A172 (cell line): ENCODE measurements at regions not wholly inside any gene's neighbourhood (a gene's known extent, or its start where the extent isn't known, plus 50 kb on each side); places are given as distances from the start of the nearest gene placed in this dataset.

Experiments
- DNase-seq: peaks from one replicate; pipeline ENCODE4 v3.0.0-alpha.2; 2015; ENCODE audit warnings: low spot score

DNA sequence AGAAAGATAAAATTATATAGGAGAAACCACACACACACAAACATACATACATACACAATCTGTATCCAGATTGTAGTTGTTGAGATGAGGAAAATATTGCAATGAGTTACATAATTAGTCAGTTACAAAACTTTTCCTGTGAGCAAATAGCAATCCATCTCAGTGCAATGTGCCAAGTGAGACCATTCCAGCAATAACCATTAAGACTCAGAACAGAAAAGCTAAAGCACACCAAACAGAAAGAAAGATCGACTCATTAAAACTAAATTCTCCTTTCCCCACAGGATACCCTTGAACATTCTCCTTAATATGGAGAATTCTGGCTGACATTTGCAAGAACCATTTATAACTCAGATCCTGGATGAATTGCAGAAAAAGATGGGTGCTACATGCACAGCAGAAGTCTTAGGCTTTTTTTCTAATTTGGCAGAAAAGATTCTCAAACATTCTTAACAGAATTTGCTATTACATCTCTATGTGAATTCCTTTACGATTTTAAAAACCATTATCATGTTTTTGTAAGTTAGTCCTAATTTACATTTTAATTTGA is 1341.2 kb upstream of the SPRY2 start:
- DNase-seq, result no peak

DNA sequence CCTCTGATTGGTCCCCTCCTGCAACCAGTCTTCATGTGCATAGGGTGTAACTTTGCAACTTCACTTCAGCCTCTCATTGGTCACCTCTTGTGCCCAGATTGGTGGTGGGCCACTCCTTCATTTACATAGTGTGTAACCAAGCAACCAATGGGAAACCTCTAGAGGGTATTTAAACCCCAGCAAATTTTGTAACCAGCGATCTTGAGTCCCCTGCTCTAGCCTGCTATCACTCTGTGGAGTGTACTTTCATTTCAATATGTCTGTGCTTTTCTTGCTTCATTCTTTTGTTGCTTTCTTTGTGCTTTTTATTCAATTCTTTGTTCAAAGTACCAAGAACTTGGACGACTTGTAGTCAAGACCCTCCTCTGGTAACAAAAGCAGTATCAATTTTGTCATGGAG is 1336.9 kb upstream of the SPRY2 start:
- no peak for DNase-seq

DNA sequence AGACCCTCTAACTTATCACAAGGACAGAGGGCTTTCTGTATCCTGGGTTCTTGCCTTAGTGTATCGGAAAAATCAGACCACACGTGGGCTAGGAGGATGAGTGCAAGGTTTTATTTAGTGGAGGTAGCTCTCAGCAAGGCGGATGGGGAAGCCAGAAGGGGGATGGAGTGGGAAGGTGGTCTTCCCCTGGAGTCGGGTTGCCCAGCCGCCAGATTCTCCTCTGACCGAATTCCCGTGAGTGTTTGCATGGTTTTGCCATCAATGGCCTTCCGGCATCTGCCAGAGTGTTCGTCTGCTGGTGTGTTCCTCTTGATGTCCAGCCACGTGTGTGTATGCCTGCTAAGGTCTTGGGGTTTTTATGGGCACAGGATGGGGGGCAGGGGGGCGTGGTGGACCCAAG is 1335.1 kb upstream of the SPRY2 start:
- DNase-seq, result no peak

DNA sequence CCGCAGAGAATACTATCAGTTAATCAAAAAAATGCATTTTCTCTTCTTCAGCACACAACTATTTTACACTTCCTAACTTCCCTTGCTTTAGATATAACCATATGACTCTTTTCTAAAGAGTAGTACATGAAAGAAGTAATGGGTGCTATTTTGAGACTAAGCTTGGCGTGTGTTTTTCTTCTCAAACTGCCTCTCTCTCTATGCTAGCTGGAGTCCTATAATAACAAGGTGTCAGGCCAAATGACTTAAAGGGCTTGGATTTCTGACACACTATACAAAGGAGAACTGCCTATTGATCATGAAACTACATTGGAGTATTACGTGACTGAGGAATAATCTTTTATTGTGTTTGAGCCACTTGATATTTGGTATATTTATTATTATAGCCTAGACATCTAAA is 1330.1 kb upstream of the SPRY2 start:
- DNase-seq, result no peak

DNA sequence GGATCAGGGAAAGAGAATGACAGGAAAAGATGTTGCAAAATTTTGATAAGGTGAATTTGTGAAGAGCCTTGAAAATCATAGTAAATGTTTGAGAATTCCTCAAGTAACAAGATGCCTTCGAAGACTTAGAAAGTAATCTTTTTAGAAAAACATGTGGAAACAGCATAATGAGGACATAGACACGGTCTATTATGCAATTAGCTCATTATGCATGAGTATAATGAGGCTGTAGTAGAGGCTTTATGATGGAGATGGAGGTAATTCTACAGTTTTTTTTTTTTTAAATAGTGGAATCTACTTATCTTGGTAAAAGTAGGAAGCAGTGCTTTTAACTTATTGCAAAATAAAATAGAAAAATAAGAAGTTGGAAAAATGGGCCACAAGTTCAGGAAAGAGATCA is 1329.1 kb upstream of the SPRY2 start:
- DNase-seq, result no peak

DNA sequence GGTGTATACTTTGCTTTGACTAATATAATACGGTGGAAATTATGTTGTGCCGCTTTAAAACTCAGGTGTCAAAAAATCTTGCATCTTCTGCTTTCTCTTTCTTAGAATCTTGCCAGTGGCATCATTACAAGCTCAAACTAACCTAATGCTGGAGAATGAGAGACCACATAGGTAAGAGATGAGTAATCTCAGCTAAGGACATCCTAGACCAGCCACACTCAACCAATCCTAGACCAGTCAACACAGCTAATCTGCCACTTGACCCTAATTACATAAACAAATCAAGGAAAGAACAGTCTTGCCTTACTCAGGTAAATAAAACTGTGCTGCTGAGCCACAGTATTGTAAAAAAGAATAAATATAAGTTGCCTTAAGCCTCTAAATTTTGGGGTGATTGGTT is 1323.9 kb upstream of the SPRY2 start:
- no peak for DNase-seq

DNA sequence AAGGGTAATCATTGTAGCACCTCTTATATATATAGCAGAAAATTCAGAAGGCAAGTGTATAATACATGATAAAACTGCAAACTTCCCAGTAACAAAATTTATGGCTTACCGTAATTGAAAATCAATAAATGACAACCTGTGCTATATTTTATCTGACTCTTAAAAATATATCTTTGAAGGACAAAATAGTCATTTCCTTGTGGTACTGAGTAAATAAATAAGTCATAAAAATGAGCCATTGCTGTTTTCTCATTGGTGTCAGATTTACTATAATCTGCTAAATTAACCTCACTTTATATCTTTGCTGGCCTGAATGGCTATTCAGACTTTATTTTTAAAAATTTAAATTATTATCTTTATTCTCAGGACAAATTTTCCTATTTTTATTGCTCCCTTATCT is 1319.1 kb upstream of the SPRY2 start:
- no peak for DNase-seq

DNA sequence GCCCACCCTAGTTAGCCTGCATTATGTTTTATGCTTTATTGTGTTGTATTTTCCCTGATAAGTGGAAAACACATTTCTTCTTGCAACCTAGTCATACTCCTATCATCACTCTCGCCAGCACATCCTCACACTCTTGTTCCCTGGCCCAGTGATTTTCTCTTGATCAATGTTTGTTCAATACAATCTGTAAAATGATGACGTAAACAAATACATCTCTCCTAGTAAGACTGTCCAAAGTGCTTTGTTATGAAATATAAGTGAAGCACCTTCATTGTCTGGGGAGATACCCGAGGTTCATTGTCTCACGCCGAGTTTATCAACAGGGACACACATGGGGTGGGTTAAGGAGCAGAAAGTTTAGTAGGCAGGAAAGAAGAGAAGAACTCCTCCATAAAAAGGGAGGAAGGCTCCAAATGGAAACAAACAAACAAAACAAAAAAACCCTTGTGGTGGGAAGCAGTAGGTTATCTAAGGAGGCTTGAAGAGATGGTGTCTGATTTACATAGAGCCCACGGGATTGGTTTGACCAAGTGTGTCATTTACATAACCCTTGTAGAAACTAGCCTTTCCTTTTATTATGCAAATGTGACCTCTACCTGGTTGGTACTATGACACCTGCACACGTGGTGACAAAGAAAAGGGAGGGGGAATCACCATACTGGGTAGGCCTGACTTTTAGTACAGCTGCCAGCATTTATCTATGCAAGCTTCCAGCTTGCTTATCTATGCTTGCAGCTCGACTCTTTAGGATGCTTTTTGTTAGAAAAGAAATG is 1317.9 kb upstream of the SPRY2 start:
- no peak for DNase-seq

DNA sequence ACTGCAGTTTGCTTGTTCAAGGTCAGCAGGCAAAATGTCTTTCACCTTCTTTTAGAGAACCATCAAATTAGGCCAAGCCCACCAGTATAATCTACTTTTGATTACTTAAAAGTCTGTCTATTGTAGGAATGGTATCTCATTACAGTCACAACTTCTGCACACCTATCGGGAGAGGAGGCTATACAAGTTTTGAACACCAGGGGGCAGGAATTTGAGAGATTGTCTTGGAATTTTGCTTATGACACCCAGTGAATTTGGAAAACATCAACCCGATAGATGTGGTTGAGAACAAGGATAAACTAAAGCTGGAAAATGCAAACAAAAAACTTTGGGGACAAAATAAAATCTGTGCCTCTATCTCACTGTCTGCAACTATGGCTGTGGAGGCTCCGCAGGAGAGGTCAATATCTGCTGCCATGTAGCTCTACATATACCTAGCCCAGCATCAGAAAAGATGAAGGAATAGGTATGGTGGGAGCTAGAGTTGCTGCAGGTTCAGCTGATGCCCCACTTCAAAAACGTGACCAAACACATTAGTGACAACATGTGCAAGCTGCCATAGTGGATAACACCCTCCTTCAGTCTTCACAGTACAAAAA is 1299.2 kb upstream of the SPRY2 start:
- peak; percentile 13 for DNase-seq

DNA sequence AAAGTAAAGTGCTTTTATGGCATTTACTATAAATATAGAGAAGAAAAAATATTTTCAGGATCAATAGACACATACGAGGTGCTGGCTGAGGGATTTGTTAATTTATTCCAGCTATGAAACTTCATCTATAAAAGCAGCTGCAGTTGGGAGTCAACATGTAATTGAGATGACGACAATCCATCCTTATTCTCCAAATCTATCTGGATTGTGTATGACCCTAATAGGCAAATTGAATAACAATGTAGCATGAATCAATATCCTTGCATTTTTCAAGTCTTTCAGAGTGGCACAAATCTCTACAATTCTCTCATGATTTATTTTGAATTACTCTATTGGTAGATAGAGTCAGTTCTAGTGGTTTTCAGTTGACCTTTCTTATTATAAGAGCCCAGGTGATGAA is 1296.5 kb upstream of the SPRY2 start:
- DNase-seq, result no peak

DNA sequence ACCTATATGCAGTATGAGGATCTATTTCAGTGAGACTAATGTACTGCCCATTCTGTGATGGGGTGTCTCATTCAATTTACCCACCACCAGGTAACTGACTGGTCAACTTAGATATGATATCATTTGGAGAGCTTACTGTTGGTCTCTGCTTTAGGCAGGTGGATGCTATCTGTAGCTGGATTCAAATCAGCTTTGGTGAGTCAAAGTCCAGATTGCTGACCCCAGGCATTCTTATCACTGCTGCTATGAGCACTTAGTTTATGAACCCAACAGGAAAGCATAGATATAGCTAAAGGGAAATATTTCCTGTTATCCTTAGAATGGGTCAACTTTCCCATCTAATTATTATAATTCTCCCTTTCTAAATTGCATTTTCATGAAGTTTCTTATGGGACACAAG is 1295.2 kb upstream of the SPRY2 start:
- no peak for DNase-seq

DNA sequence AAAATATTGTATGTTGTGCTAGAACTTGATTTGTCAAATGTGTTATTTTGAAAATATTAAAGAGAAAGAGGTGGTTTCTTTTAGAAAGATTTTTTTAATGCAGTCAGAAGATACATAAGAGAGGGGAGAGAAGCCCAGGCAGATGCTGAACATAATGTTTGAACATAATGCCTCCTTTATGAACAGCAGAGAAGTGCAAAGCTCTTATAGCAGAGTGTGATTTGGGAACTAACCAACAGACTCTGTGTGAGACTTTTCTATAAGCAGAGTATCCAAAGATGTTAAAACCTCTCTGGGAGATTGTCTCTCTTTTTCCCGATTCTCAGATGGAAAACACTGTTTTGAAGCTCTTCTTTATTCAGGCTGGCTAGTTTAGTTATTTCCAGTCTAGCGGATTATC is 1274.1 kb upstream of the SPRY2 start:
- DNase-seq, result no peak

DNA sequence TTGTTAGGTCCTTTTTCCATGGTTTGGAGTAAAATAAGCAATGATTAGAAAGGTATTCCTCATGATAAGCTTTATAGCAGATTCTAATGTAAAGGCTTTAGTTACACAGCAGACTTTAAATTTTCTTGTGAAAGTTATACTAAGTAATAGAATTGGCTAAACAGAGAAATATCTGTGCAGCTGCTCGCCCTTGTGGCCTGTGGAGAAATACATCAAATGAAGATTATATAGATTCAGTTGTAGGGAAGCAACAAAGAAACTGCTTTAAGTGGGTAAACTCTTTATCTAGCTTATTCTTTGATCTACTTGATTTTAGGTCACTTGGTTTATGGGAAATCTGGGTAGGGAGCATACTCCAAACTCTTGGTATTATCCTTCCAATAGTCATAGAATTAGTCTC is 1269.7 kb upstream of the SPRY2 start:
- DNase-seq, result no peak

DNA sequence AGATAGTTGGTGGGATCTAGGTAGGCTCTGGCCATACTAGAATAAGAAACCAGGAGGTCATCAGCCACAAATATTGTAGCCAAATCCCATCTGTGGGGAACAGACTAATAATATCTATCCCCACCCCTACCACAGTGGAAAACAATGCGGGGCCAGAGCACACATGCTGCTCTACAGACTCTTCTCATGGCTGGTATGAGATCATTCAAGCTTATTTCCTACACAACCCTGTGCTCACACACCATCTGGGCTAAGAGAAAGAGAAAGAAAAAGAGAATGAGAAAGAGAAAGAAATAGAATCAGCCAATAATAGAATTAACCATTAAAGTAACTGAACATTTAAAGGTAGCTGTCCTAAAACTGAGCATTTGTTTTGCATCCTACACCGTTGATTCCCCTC is 1268.4 kb upstream of the SPRY2 start:
- no peak for DNase-seq

DNA sequence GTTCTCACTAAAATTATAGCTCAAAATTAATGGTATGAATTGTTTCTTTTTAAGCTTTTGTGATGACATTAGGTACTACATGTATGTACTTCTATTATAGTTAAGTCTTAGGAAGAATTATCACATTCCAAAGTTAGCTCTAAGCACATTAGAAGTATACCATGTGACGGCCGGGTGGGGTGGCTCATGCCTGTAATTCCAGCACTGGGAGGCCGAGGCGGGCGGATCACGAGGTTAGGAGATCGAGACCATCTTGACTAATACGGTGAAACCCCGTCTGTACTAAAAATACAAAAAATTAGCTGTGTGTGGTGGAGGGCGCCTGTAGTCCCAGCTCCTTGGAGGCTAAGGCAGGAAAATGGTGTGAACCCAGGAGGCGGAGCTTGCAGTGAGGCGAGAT is 1265.1 kb upstream of the SPRY2 start:
- no peak for DNase-seq

DNA sequence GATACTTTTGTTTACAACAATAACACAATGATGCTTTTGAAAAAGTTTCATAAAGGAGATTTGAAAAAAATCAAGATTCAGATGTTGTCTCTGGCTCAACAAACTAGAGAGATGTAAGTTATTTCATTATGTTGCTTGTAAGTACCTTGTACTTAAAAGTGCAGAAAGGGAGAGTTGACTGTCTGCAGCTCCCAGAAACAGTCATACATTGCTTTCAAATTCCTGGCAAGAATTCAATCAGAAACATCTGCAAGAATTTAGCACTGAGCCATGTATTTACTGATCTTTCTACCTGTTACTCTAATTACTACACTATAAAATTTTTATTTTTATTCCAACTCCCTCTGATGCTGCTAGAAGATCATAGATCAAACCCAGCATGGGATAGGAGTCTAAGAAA is 1261.3 kb upstream of the SPRY2 start:
- DNase-seq, result no peak

DNA sequence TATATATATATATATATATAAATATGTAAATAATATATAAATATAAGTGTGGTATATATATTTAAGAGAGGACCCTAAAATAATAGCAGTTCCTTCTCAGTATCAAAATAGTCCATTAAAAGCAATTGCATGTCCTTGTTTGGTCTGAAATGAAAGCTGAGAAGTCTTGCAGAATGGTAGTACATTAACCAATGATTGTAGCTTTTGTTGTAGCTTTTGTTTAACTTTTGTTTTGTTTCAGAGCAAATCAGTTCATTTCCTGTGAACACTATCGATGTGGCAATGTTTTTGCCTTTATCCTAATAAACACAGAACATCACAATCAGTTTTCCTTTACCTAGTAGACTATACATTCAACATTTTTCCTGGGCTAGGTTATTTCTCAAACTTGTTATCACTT is 1256.2 kb upstream of the SPRY2 start:
- no peak for DNase-seq

DNA sequence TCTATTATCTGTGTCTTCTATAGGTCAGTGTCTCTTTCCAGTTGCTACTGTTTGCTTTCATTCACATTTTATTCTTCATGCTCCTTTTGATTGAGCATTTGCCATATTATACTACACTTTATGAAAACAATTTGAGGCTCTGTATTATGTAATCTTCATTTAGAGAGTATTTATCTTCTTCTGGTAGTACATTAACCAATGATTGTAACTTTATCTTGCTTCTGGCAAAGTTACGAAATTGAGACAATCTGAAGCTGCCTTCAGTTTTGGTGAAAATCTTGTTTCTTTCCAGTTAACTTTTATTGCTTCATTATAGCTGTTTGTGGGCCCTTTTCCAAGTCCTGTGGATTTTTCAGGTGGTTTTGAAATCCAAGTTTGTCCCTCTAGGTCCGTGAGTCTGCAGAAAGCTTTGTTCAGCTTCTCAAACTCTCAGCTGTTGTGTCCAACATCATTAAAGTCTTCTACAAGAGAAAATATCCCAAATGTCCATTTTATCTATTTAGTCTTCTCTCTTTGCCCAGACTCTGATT is 1255.4 kb upstream of the SPRY2 start:
- no peak for DNase-seq

DNA sequence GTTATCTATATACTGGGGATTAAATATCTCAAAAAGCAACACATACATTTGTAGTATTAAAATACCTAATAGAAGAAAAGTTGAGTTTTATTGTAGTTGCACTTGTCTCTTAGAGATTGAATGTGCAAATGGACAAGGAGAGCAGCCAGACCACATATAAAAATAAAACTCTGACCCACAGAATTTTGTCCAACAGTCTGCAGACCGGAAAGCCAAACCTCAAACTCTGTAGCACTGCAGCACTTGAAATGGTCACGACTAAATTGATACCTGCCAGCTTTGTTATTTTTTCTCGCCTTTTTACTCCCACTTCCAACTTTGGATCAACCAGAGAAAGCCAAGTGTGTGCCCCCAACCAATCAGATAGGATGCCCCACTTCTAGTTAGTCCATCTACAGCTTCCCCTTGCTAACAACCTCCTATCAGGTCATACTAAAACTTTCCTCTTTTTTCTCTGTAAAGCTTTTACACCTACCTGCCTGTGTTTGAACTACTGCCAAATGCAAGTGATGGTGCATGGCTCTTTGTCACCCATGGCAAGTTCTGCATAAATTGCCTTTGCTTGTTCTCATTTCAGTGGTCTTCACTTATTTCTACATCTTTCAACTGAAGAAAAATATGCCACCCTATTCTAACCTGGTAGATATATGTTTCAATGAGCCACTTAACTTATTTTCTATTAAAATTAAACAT is 1250.7 kb upstream of the SPRY2 start:
- no peak for DNase-seq

DNA sequence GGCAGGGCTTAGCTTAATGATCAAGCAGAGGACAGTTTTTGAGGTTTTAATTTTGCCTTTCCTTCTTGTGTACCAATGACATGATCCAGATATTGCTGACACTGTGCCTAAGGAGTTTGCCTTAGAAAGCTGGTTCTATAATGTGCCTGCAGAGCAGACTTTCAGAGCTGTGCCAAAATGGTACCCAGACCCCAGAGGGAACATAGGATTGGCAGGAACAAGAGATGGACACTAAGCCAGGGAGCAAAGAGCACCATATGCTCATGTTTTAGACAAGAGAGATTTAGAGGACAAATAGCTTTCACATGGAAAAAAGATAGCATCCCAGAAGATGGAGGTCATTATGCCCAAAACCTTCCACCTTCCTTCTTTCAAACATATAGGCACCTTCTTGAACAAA is 1241.5 kb upstream of the SPRY2 start:
- no peak for DNase-seq

DNA sequence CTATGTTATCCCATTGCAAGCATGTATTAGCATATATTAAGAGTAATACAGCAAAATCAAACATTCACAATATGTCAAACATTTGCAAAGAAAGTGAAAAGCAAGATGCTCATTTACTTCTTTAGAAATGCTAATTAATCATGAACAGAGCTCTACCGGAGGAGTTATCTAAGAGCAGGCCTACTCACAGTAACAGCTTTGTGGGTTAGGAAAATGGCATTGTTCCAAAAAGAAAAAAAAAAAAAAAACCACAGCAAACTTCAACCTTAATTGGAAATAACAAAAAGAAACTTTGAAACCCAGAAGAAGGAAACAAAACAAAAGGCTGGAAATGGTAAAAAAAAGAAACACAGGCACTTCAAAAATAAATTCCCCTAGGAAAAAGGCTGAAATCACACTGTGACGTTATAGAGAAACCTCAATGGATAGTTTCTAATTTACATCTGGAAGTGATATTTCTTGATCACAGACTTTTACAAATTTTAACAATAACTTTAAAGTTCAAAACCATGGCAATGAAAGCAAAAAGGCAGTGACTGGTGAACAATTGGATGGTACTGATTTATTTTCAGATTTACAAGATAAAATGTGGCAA is 1236.8 kb upstream of the SPRY2 start:
- DNase-seq, result no peak

DNA sequence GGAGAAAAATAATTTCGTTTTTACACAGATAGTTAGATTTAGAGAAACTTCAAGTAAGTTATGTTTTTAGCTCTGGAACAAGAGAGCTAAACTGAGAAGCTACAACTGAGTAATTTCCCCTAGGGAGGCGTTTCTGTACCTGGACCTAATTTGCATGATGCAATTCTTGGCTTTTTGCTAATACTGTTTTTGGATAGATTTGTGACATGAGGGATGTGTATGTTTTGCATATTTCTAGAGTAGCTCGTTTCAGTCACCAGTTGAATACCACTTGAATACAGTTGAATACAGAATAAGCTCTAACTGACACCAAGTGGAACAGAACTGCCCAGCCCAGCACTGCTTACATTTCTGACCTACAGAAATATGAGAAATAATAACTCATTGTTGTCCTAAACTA is 1227.9 kb upstream of the SPRY2 start:
- DNase-seq, result no peak
